Cerebellar cortex (tissue), 1 donor: ENCODE measurements at regions not wholly inside any gene's neighbourhood (a gene's known extent, or its start where the extent isn't known, plus 50 kb on each side); places are given as distances from the start of the nearest gene placed in this dataset.

Experiments
- DNase-seq: peaks from one replicate; pipeline ENCODE4 v3.0.0-alpha.2; 2015; ENCODE audit warnings: low spot score

- DNase-seq, result no peak
Observed at GRCh38 chr15:62945760-62946159, 96.8 kb upstream of the TPM1 start.

GRCh38 chr15:62946940-62947339, 95.6 kb upstream of the TPM1 start:
- no peak for DNase-seq

GRCh38 chr15:62950462-62950931, 92.0 kb upstream of the TPM1 start:
- DNase-seq, result peak; percentile 97

- peak; percentile 50 for DNase-seq
Observed at GRCh38 chr15:62951481-62951880, 91.1 kb upstream of the TPM1 start.

GRCh38 chr15:62953021-62953420, 89.5 kb upstream of the TPM1 start:
- no peak for DNase-seq

GRCh38 chr15:62953496-62954045, 89.0 kb upstream of the TPM1 start:
- no peak for DNase-seq

GRCh38 chr15:62957130-62957529, 85.4 kb upstream of the TPM1 start:
- no peak for DNase-seq

- peak; percentile 58 for DNase-seq
Observed at GRCh38 chr15:62958528-62959363, 83.8 kb upstream of the TPM1 start.

- no peak for DNase-seq
Observed at GRCh38 chr15:62961134-62961533, 81.4 kb upstream of the TPM1 start.

GRCh38 chr15:62962101-62962995, 80.2 kb upstream of the TPM1 start:
- DNase-seq, result no peak

- DNase-seq, result no peak
Observed at GRCh38 chr15:62964251-62964650, 78.3 kb upstream of the TPM1 start.

- DNase-seq, result no peak
Observed at GRCh38 chr15:62966294-62967078, 76.1 kb upstream of the TPM1 start.

GRCh38 chr15:62968699-62969098, 73.8 kb upstream of the TPM1 start:
- DNase-seq, result no peak

- no peak for DNase-seq
Observed at GRCh38 chr15:62969442-62970089, 73.0 kb upstream of the TPM1 start.

GRCh38 chr15:62972814-62973213, 69.7 kb upstream of the TPM1 start:
- no peak for DNase-seq

- DNase-seq, result peak; percentile 22
Observed at GRCh38 chr15:62975515-62975914, 67.0 kb upstream of the TPM1 start.

- peak; percentile 44 for DNase-seq
Observed at GRCh38 chr15:62976301-62976881, 66.2 kb upstream of the TPM1 start.

- peak; percentile 29 for DNase-seq
Observed at GRCh38 chr15:62977952-62978811, 64.4 kb upstream of the TPM1 start.

GRCh38 chr15:62979252-62979651, 63.3 kb upstream of the TPM1 start:
- no peak for DNase-seq

- DNase-seq, result no peak
Observed at GRCh38 chr15:62981071-62981470, 61.5 kb upstream of the TPM1 start.
